GM23338 (cell line): ENCODE measurements at regions not wholly inside any gene's neighbourhood (a gene's known extent, or its start where the extent isn't known, plus 50 kb on each side); places are given as distances from the start of the nearest gene placed in this dataset.

Experiments used
- ATAC-seq: fragments of 200-7000 bp; cut with Tn5 transposase; 3 replicates; pipeline ENCODE4 v1.9.1; 2020
- DNase-seq: peaks from one replicate; pipeline ENCODE4 v3.0.0-alpha.2; 2015; ENCODE audit warnings: low spot score
- H2AFZ ChIP-seq: fragments of 200-600 bp; sonication (generic); 2 replicates; pipeline ENCODE4 v1.8.0; 2016; ENCODE audit warnings: antibody characterized with exemption, mild to moderate bottlenecking, moderate library complexity
- H3F3A ChIP-seq: fragments of 200-600 bp; sonication (generic); replicated peaks from 2 replicates; pipeline ENCODE4 v1.8.0; 2017; ENCODE audit warnings: antibody characterized with exemption, mixed run types, low read depth
- H3K27ac ChIP-seq: fragments of 200-600 bp; sonication (generic); 2 replicates; pipeline ENCODE4 v1.6.1; 2016; ENCODE audit warnings: low read depth
- H3K27me3 ChIP-seq: fragments of 200-600 bp; sonication (generic); 2 replicates; pipeline ENCODE4 v1.8.0; 2016; ENCODE audit warnings: mild to moderate bottlenecking, mixed run types, moderate library complexity; ENCODE audit not compliant: insufficient read depth
- H3K36me3 ChIP-seq: fragments of 200-600 bp; sonication (generic); 2 replicates; pipeline ENCODE4 v1.8.0; 2016; ENCODE audit warnings: mild to moderate bottlenecking; ENCODE audit not compliant: insufficient read depth
- H3K4me1 ChIP-seq: fragments of 200-600 bp; sonication (generic); 2 replicates; pipeline ENCODE4 v1.8.0; 2016; ENCODE audit warnings: mild to moderate bottlenecking, moderate library complexity; ENCODE audit not compliant: insufficient read depth
- H3K4me2 ChIP-seq: fragments of 200-600 bp; sonication (generic); 2 replicates; pipeline ENCODE4 v1.7.1; 2017; ENCODE audit warnings: mixed run types
- H3K4me3 ChIP-seq: fragments of 200-600 bp; sonication (generic); 2 replicates; pipeline ENCODE4 v1.6.1; 2016; ENCODE audit warnings: mixed run types
- H3K79me2 ChIP-seq: fragments of 200-600 bp; sonication (generic); replicated peaks from 2 replicates; pipeline ENCODE4 v1.8.0; 2017; ENCODE audit warnings: mild to moderate bottlenecking; ENCODE audit not compliant: insufficient read depth
- H3K9me2 ChIP-seq: fragments of 200-600 bp; sonication (generic); 2 replicates; pipeline ENCODE4 v1.8.0; 2017; ENCODE audit not compliant: insufficient read depth
- H4K20me1 ChIP-seq: fragments of 200-600 bp; sonication (generic); replicated peaks from 2 replicates; pipeline ENCODE4 v1.8.0; 2017; ENCODE audit warnings: mild to moderate bottlenecking; ENCODE audit not compliant: insufficient read depth
- H3K27ac Mint-ChIP-seq: 2 replicates; pipeline ENCODE4 v1.8.0; 2020; ENCODE audit warnings: inconsistent platforms, mild to moderate bottlenecking, moderate library complexity, mixed read lengths
- H3K27me3 Mint-ChIP-seq: 3 replicates; pipeline ENCODE4 v1.8.0; 2022; ENCODE audit warnings: low read depth, mild to moderate bottlenecking, moderate library complexity, mixed read lengths, inconsistent platforms; ENCODE audit not compliant: insufficient read depth, poor library complexity
- H3K36me3 Mint-ChIP-seq: 3 replicates; pipeline ENCODE4 v1.8.0; 2021; ENCODE audit warnings: low read depth, mild to moderate bottlenecking, inconsistent platforms, moderate library complexity, mixed read lengths
- H3K4me1 Mint-ChIP-seq: 3 replicates; pipeline ENCODE4 v1.8.0; 2020; ENCODE audit warnings: mild to moderate bottlenecking, inconsistent platforms, mixed read lengths
- H3K4me3 Mint-ChIP-seq: 3 replicates; pipeline ENCODE4 v1.8.0; 2021; ENCODE audit warnings: moderate library complexity, mild to moderate bottlenecking, inconsistent platforms, mixed read lengths
- H3K9me3 Mint-ChIP-seq: 3 replicates; pipeline ENCODE4 v1.8.0; 2020; ENCODE audit warnings: moderate library complexity, mild to moderate bottlenecking, inconsistent platforms, mixed read lengths
- CREB1 ChIP-seq: fragments of 250-450 bp; sonication (Bioruptor Pico); IDR thresholded peaks from 2 replicates; pipeline ENCODE4 v1.5.0; 2020; ENCODE audit warnings: low read depth, mild to moderate bottlenecking, moderate library complexity
- EZH2 ChIP-seq: fragments of 200-600 bp; sonication (generic); IDR thresholded peaks from one replicate; pipeline ENCODE4 v1.8.0; 2017; ENCODE audit warnings: antibody characterized with exemption, mild to moderate bottlenecking, low read depth; ENCODE audit not compliant: unreplicated experiment
- EZH2phosphoT487 ChIP-seq: fragments of 200-600 bp; sonication (generic); IDR thresholded peaks from one replicate; pipeline ENCODE4 v1.8.1; 2018; ENCODE audit warnings: antibody characterized with exemption; ENCODE audit not compliant: unreplicated experiment
- JUNB ChIP-seq: IDR thresholded peaks from one replicate; pipeline ENCODE4 v1.6.1; 2016; ENCODE audit warnings: antibody characterized with exemption; ENCODE audit not compliant: unreplicated experiment
- NANOG ChIP-seq: IDR thresholded peaks from 2 replicates; pipeline ENCODE4 v1.6.1; 2016; ENCODE audit warnings: antibody characterized with exemption, borderline replicate concordance
- POLR2AphosphoS5 ChIP-seq: IDR thresholded peaks from 2 replicates; pipeline ENCODE4 v1.6.1; 2016; ENCODE audit warnings: antibody characterized with exemption, low read depth
- REST ChIP-seq: IDR thresholded peaks from one replicate; pipeline ENCODE4 v1.6.1; 2018; ENCODE audit warnings: antibody characterized with exemption; ENCODE audit not compliant: unreplicated experiment
- STAT1 ChIP-seq: IDR thresholded peaks from one replicate; pipeline ENCODE4 v1.6.1; 2016; ENCODE audit warnings: antibody characterized with exemption; ENCODE audit not compliant: unreplicated experiment
- ZNF114 ChIP-seq: fragments of 250-450 bp; sonication (Bioruptor Pico); IDR thresholded peaks from 2 replicates; pipeline ENCODE4 v1.5.0; 2020; ENCODE audit warnings: mild to moderate bottlenecking, moderate library complexity
- ZNF331 ChIP-seq: fragments of 250-450 bp; sonication (Bioruptor Pico); IDR thresholded peaks from 2 replicates; pipeline ENCODE4 v1.5.0; 2020; ENCODE audit warnings: low read depth, mild to moderate bottlenecking, moderate library complexity
- ZNF462 ChIP-seq: fragments of 250-450 bp; sonication (Bioruptor Pico); IDR thresholded peaks from 2 replicates; pipeline ENCODE4 v1.5.0; 2020; ENCODE audit warnings: mild to moderate bottlenecking, moderate library complexity
- TF ChIP-seq, protein P1 (sequence below): IDR thresholded peaks from 2 replicates; pipeline ENCODE4 v1.6.1; 2016; ENCODE audit warnings: antibody characterized with exemption

DNA sequence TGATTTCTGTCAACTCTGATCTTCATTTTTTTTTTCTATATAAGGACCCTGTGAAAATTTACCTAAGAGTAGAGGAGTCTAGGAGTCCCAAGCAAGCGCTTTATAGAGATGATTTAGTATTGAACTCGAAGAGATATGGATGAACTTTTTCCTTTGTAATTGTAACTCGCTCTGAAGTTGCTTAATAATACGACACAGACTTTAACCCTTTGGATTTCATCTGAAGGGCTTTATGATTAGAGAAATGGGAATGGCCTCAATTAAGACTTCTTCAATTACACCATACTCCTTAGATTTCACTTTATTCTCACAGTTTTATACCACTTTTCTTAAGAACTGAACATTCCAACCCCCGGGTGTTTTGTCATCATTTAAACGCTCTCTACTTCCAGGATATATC, 647.7 kb downstream of the HTR1A start (continued):
- no peak for TF ChIP-seq ZNF462
- TF ChIP-seq NANOG, result no peak
- TF ChIP-seq ZNF114 (CRISPR knock-in tag), result no peak
- TF ChIP-seq POLR2AphosphoS5, result no peak
- no peak for TF ChIP-seq ZNF331
- TF ChIP-seq STAT1, result no peak
- TF ChIP-seq EZH2, result no peak
- TF ChIP-seq JUNB, result no peak

DNA sequence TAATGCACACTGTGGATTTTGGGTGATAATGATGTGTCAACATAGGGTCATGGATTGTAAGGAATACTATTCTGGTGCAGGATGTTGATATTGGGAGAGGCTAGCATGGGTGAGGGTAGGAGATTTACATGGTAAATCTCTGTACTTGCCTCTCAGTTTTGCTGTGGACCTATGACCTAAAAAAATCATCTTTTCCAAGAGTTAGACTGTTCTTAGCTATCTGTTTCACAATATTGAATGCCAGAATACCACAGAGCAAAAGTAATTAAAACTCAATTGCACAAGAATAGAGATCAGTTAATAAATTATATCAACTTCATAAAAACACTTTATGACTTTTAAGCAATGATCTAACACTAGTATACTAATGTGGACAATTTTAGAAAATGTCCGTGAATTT, 651.6 kb downstream of the HTR1A start:
- Histone ChIP-seq H3K36me3 (no peaks in the 10 kb centered on the region), H3K4me3 (no peak overlapping the region), H3K4me2 (no peak overlapping the region), H3K27ac (no peak overlapping the region), H3F3A (no peaks in the 10 kb centered on the region), H3K4me1 (no peaks in the 10 kb centered on the region), H3K9me2 (peaks cover 4% of the 10 kb centered on the region; the same call in 1 of the 2 replicates), H3K27me3 (no peaks in the 10 kb centered on the region), H3K79me2 (no peaks in the 10 kb centered on the region), H4K20me1 (no peaks in the 10 kb centered on the region), H2AFZ (no peak overlapping the region)
- no peak overlapping the region for H3K4me3 Mint-ChIP-seq
- DNase-seq (no peak), ATAC-seq (no peak)
- no peak overlapping the region for H3K27ac Mint-ChIP-seq
- H3K9me3 Mint-ChIP-seq, result no peaks in the 10 kb centered on the region
- H3K4me1 Mint-ChIP-seq, result no peaks in the 10 kb centered on the region
- H3K27me3 Mint-ChIP-seq, result no peaks in the 10 kb centered on the region
- H3K36me3 Mint-ChIP-seq, result no peaks in the 10 kb centered on the region
- TF ChIP-seq EZH2 (no peak), ZNF331 (no peak), ZNF114 (CRISPR knock-in tag) (no peak), NANOG (no peak), REST (no peak), JUNB (no peak), POLR2AphosphoS5 (no peak), CREB1 (CRISPR knock-in tag) (no peak), EZH2phosphoT487 (no peak), STAT1 (no peak)
- TF ChIP-seq, protein P1, sequence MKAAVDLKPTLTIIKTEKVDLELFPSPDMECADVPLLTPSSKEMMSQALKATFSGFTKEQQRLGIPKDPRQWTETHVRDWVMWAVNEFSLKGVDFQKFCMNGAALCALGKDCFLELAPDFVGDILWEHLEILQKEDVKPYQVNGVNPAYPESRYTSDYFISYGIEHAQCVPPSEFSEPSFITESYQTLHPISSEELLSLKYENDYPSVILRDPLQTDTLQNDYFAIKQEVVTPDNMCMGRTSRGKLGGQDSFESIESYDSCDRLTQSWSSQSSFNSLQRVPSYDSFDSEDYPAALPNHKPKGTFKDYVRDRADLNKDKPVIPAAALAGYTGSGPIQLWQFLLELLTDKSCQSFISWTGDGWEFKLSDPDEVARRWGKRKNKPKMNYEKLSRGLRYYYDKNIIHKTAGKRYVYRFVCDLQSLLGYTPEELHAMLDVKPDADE, result no peak
